Smooth muscle cell (in vitro differentiated cells): ENCODE measurements at regions not wholly inside any gene's neighbourhood (a gene's known extent, or its start where the extent isn't known, plus 50 kb on each side); places are given as distances from the start of the nearest gene placed in this dataset.

Source experiments
- DNase-seq: peaks from one replicate; lab custom pipeline; 2025; ENCODE audit not compliant: unreplicated experiment; lab: John Stamatoyannopoulos, UW
- H2AFZ ChIP-seq: fragments of 200-600 bp; sonication (generic); 2 replicates; pipeline ENCODE4 v1.6.0; 2016; ENCODE audit warnings: antibody characterized with exemption, low read depth, mild to moderate bottlenecking
- H3F3A ChIP-seq: fragments of 200-600 bp; sonication (generic); 2 replicates; pipeline ENCODE4 v1.6.0; 2017; ENCODE audit warnings: antibody characterized with exemption, low read depth
- H3K27ac ChIP-seq: fragments of 200-600 bp; sonication (generic); 2 replicates; pipeline ENCODE4 v1.5.1; 2016; ENCODE audit warnings: low read depth, mild to moderate bottlenecking
- H3K27me3 ChIP-seq: fragments of 200-600 bp; sonication (generic); 2 replicates; pipeline ENCODE4 v1.6.1; 2016; ENCODE audit warnings: low read depth, mild to moderate bottlenecking
- H3K36me3 ChIP-seq: fragments of 200-600 bp; sonication (generic); 2 replicates; pipeline ENCODE4 v1.5.1; 2016; ENCODE audit warnings: low read depth
- H3K4me1 ChIP-seq: fragments of 200-600 bp; sonication (generic); 2 replicates; pipeline ENCODE4 v1.5.1; 2016; ENCODE audit warnings: low read depth
- H3K4me2 ChIP-seq: fragments of 200-600 bp; sonication (generic); 2 replicates; pipeline ENCODE4 v1.6.0; 2016; ENCODE audit warnings: mild to moderate bottlenecking
- H3K4me3 ChIP-seq: fragments of 200-600 bp; sonication (generic); 2 replicates; pipeline ENCODE4 v1.5.1; 2016; ENCODE audit warnings: mild to moderate bottlenecking
- H3K79me2 ChIP-seq: fragments of 200-600 bp; sonication (generic); 2 replicates; pipeline ENCODE4 v1.6.0; 2016; ENCODE audit warnings: low read depth, mild to moderate bottlenecking
- H3K9ac ChIP-seq: fragments of 200-600 bp; sonication (generic); 2 replicates; pipeline ENCODE4 v1.6.0; 2016; ENCODE audit warnings: low read depth
- H3K9me3 ChIP-seq: fragments of 200-600 bp; sonication (generic); replicated peaks from 2 replicates; pipeline ENCODE4 v1.5.1; 2016; ENCODE audit warnings: low read depth
- H4K20me1 ChIP-seq: fragments of 200-600 bp; sonication (generic); 2 replicates; pipeline ENCODE4 v1.6.0; 2016; ENCODE audit warnings: low read depth
- CTCF ChIP-seq: fragments of 200-600 bp; sonication (generic); IDR thresholded peaks from 2 replicates; pipeline ENCODE4 v1.5.1; 2017; ENCODE audit warnings: borderline replicate concordance, mild to moderate bottlenecking, antibody characterized with exemption; ENCODE audit not compliant: insufficient read depth, poor library complexity, severe bottlenecking
- WGBS: methylation state at CpG from one replicate; pipeline ENCODE4 v1.1.7; 2016; ENCODE audit warnings: low lambda C conversion rate; 5-methylcytosine and 5-hydroxymethylcytosine counted together

GRCh38 chr2:160835166-160835565 is 325.1 kb upstream of the TANK start:
- Histone ChIP-seq H3K36me3 (no peaks in the 10 kb centered on the region), H3K4me2 (no peak overlapping the region), H3K79me2 (no peaks in the 10 kb centered on the region), H3K4me3 (no peak overlapping the region), H3K27ac (no peak overlapping the region), H4K20me1 (no peaks in the 10 kb centered on the region), H3K9me3 (no peaks in the 10 kb centered on the region), H3K27me3 (no peaks in the 10 kb centered on the region), H3K4me1 (peaks cover 8% of the 10 kb centered on the region), H3K9ac (no peak overlapping the region), H3F3A (peaks cover 3% of the 10 kb centered on the region), H2AFZ (no peak overlapping the region)
- no peak for TF ChIP-seq CTCF
- DNase-seq = no peak
- 71% methylated on average over 2 of the region's 2 CpGs for WGBS

- Histone ChIP-seq H3K27me3 (no peaks in the 10 kb centered on the region), H3K4me3 (no peak overlapping the region), H2AFZ (peak overlapping the region; percentile 0), H3K4me2 (peak overlapping the region; percentile 62), H4K20me1 (no peaks in the 10 kb centered on the region), H3K36me3 (no peaks in the 10 kb centered on the region), H3K9me3 (no peaks in the 10 kb centered on the region), H3F3A (peaks cover 3% of the 10 kb centered on the region), H3K9ac (no peak overlapping the region), H3K27ac (peak overlapping the region; percentile 85), H3K4me1 (peaks cover 8% of the 10 kb centered on the region), H3K79me2 (no peaks in the 10 kb centered on the region)
- DNase-seq = no peak
- no peak for TF ChIP-seq CTCF
- 0% methylated on average over 1 of the region's 1 CpG for WGBS
Observed at GRCh38 chr2:160836755-160837154, 323.5 kb upstream of the TANK start.

- Histone ChIP-seq H3K27ac (peak overlapping the region; percentile 85), H3K4me3 (no peak overlapping the region), H3F3A (peaks cover 3% of the 10 kb centered on the region), H3K4me1 (peaks cover 8% of the 10 kb centered on the region), H3K36me3 (no peaks in the 10 kb centered on the region), H3K9me3 (no peaks in the 10 kb centered on the region), H3K27me3 (no peaks in the 10 kb centered on the region), H3K79me2 (no peaks in the 10 kb centered on the region), H3K4me2 (peak overlapping the region; percentile 62), H4K20me1 (no peaks in the 10 kb centered on the region), H3K9ac (peak overlapping the region; percentile 34), H2AFZ (peak overlapping the region; percentile 0)
- TF ChIP-seq CTCF = no peak
- no peak for DNase-seq
Observed at GRCh38 chr2:160837416-160837815, 322.8 kb upstream of the TANK start.

- Histone ChIP-seq H3K9me3 (no peaks in the 10 kb centered on the region), H3K79me2 (no peaks in the 10 kb centered on the region), H3K9ac (no peak overlapping the region), H3F3A (peaks cover 3% of the 10 kb centered on the region), H3K4me1 (peaks cover 8% of the 10 kb centered on the region), H3K4me2 (no peak overlapping the region), H3K27ac (peak overlapping the region; percentile 85), H3K4me3 (no peak overlapping the region), H3K36me3 (no peaks in the 10 kb centered on the region), H3K27me3 (no peaks in the 10 kb centered on the region), H4K20me1 (no peaks in the 10 kb centered on the region), H2AFZ (no peak overlapping the region)
- no peak for DNase-seq
- WGBS = 100% methylated on average over 1 of the region's 1 CpG
- no peak for TF ChIP-seq CTCF
Observed at GRCh38 chr2:160838147-160838546, 322.1 kb upstream of the TANK start.
